Dedifferentiated amniotic fluid mesenchymal stem cell (primary cell): ENCODE measurements at regions not wholly inside any gene's neighbourhood (a gene's known extent, or its start where the extent isn't known, plus 50 kb on each side); places are given as distances from the start of the nearest gene placed in this dataset.

Experiments used
- DNase-seq: peaks from one replicate; pipeline ENCODE4 v3.0.0-alpha.2; 2016; ENCODE audit errors: extremely low spot score

GRCh38 chr2:225980372-225980771 is 580.9 kb downstream of the NYAP2 start:
- no peak for DNase-seq

- DNase-seq = no peak
Observed at GRCh38 chr2:225971433-225971832, 571.9 kb downstream of the NYAP2 start.

- DNase-seq = no peak
Observed at GRCh38 chr2:225948903-225949302, 549.4 kb downstream of the NYAP2 start.

- no peak for DNase-seq
Observed at GRCh38 chr2:225938991-225939390, 539.5 kb downstream of the NYAP2 start.

GRCh38 chr2:225937625-225938187 is 538.2 kb downstream of the NYAP2 start:
- DNase-seq = no peak

GRCh38 chr2:225932811-225933413 is 533.4 kb downstream of the NYAP2 start:
- no peak for DNase-seq

- DNase-seq = no peak
Observed at GRCh38 chr2:225930687-225931086, 531.2 kb downstream of the NYAP2 start.

GRCh38 chr2:225920621-225921220 is 521.2 kb downstream of the NYAP2 start:
- no peak for DNase-seq

- no peak for DNase-seq
Observed at GRCh38 chr2:225916692-225917091, 517.2 kb downstream of the NYAP2 start.

- no peak for DNase-seq
Observed at GRCh38 chr2:225911019-225911418, 511.5 kb downstream of the NYAP2 start.

- peak; percentile 68 for DNase-seq
Observed at GRCh38 chr2:225895126-225895525, 495.6 kb downstream of the NYAP2 start.

GRCh38 chr2:225894236-225894980 is 494.9 kb downstream of the NYAP2 start:
- DNase-seq = peak; percentile 81

- no peak for DNase-seq
Observed at GRCh38 chr2:225893151-225893550, 493.6 kb downstream of the NYAP2 start.

GRCh38 chr2:225891771-225892170 is 492.3 kb downstream of the NYAP2 start:
- DNase-seq = no peak

- no peak for DNase-seq
Observed at GRCh38 chr2:225891013-225891412, 491.5 kb downstream of the NYAP2 start.

- peak; percentile 90 for DNase-seq
Observed at GRCh38 chr2:225889452-225889851, 489.9 kb downstream of the NYAP2 start.

GRCh38 chr2:225867071-225867470 is 467.6 kb downstream of the NYAP2 start:
- DNase-seq = no peak

GRCh38 chr2:225865468-225865867 is 466.0 kb downstream of the NYAP2 start:
- DNase-seq = no peak

GRCh38 chr2:225864394-225864793 is 464.9 kb downstream of the NYAP2 start:
- no peak for DNase-seq

- peak; percentile 49 for DNase-seq
Observed at GRCh38 chr2:225842939-225843338, 443.4 kb downstream of the NYAP2 start.

GRCh38 chr2:225841314-225841713 is 441.8 kb downstream of the NYAP2 start:
- no peak for DNase-seq

GRCh38 chr2:225837328-225837727 is 437.8 kb downstream of the NYAP2 start:
- DNase-seq = no peak
